GM19438 (cell line): ENCODE measurements at regions not wholly inside any gene's neighbourhood (a gene's known extent, or its start where the extent isn't known, plus 50 kb on each side); places are given as distances from the start of the nearest gene placed in this dataset.

Experiments used
- ATAC-seq: cut with Tn5 transposase; IDR thresholded peaks from one replicate; pipeline ENCODE4 v1.9.1; 2021; ENCODE audit warnings: low read depth; ENCODE audit not compliant: unreplicated experiment

DNA sequence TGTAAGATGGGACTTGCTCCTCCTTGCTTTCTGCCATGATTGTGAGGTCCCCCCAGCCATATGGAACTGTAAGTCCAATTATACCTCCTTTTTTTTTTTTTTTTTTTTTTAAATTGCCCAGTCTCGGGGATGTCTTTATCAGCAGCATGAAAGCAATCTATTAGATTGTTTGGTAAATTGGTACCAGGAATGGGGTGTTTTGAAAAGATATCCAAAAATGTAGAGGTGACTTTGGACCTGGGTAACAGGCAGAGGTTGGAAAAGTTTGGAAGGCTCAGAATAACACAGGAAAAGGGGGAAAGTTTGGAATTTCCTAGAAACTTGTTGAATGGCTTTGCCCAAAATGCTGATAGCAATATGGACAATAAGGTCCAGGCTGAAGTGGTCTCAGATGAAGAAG is 545.8 kb upstream of the ALCAM start:
- ATAC-seq: no peak

DNA sequence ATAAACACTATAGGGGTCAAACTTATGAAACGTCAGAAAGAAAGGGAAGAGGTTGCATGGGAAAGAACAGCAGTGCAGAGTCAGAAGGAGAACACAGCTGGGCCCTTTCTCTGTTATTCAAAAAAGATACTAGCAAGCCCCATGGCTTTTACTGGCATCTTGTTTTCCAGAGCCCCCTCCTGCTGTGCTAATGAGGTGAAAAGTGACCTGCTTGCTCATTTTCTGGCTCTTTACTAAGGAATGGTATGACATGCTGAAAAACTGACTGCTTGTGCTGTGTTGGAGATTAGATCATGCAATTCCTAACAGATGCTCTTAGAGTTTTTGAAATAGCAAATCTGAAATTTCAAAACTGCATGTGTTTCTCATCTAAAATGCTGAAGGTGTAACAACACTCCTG is 541.6 kb upstream of the ALCAM start:
- ATAC-seq: no peak

DNA sequence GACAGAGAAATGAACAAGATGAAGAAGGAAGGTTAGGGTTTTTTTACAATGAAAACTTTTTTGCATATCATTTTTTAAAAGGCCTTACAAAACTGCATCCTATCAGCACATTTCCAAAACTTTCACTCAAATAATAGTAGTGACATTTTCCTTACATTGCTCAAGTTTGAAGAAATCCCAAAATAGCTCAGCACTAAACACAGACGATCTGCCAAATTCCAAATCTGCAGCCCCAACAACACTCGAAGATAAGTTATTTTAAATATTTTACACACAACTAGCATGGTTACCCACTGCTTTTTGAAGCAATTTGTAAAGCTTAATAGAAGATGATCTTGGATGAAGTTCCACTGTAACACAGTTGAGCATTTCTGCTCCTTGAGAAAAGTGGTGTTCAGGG is 535.6 kb upstream of the ALCAM start:
- no peak for ATAC-seq

DNA sequence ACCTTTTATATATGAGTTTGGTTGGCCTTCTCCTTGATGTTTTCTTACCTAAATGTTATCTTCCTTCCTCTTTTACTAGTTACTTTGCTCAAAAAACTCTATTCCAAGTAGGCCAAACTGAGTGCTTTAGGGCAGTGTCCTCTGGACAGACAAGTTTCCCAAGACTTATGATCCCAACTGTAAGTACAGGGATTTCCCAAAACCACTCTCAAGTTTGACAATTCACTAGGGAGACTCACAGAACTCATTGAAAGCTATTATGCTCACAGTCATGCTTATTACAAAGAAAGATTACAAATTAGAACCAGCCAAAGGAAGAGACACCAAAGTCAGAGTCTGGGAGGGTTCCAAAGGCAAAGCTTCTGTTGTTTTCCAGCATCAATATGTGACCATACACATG is 534.2 kb upstream of the ALCAM start:
- no peak for ATAC-seq

DNA sequence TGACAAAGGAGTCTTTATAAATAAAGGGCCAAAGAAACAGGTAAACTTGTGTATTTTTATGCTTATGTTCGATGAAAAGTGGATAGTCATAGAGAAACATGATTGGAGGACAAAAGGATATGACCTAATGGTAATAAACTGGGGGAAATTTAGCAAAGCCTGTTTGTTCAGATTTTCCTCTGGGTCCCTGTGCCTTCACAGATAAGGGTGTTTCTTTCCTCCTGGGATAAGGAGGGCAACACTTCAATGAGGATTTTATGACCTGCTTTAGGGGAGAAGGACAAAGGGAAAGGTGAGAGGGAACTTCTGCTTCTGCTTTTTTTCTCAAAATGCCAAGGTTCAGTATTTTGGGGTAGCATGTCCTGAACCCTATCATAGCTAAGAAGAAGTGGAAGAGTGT is 531.3 kb upstream of the ALCAM start:
- ATAC-seq: no peak

DNA sequence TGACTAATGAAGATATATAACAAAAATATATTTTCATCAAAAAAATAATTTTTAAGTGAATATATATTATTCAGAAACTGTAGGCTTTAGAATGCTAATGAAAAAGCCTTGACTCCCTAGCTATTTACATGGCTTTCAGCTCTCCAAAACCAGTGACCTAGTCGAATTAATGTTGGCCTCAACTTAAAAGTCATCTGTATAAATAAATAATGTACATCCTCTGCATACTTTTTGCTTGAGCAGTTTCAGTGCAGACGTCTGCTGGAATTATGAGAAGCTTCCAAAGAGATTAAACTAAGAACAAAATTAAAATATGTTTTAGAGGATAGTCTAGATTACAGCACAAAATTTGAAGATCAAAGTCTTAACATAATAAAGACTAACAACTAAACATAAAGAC is 520.4 kb upstream of the ALCAM start:
- no peak for ATAC-seq

DNA sequence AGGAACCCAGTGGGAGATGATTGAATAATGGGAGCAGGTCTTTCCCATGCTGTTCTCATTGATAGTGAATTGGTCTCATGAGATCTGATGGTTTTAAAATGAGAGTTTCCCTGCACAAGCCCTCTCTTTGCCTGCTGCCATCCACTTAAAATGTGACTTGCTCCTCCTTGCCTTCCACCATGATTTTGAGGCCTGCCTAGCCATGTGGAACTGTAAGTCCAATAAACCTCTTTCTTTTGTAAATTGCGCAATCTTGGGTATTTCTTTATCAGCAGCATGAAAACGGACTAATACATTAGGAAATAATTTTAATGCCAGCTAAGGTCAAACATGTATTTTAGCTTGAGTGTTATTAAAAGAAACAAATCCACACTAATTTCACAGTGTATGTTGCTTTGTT is 517.6 kb upstream of the ALCAM start:
- ATAC-seq: no peak

DNA sequence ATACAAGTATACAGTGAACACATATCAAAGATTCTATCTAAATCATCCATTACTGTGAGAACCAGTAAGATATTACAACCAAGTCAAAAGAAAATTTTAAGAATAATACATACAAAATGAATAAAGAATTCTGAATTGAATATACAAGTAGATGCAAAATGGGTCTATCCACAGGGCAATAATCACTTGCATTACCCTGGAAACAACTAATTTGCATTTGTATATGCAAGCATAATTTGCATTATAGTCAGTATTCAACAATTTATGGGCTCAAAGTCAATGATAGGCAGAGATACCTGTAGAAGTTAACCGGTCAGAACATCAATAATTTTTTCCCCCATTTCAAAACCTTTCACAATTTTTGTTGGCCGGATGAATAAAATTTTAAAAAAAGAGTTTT is 512.2 kb upstream of the ALCAM start:
- ATAC-seq: no peak

DNA sequence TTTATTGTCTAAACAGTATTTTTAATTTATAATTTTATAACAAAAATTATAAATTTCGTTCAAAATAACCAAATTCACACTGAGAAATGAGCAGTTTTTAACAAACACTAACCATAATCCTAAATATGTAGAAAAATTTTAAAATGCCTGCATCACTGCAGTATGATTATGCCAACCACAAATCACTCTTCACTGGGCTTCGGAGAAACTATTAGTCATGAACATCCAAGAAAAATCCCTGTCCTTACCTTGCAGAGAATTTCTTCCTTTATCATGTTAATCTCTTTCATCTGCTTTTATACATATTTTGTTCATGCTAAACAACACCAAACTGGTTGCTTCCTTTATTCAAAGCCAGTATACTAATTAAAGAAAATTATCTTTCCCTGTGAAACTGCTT is 511.0 kb upstream of the ALCAM start:
- no peak for ATAC-seq

DNA sequence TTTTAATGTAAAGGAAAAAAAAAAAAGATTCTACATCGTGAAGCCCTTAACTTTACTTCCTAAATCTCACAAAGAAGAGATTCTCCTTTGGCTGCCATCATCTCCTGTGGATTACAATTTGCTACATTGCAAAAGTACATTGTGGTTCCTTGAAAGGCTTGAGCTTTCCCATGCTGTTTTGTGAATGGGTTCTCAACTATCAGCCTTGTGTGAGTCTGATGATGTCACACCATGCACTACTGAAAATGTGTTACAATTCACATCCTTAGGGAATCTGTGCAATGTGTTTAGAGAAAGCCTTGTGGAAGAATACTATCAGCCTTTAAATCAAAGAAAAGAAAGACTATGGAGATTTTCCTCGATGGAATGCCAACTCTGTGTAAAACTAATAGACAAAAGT is 510.0 kb upstream of the ALCAM start:
- no peak for ATAC-seq

DNA sequence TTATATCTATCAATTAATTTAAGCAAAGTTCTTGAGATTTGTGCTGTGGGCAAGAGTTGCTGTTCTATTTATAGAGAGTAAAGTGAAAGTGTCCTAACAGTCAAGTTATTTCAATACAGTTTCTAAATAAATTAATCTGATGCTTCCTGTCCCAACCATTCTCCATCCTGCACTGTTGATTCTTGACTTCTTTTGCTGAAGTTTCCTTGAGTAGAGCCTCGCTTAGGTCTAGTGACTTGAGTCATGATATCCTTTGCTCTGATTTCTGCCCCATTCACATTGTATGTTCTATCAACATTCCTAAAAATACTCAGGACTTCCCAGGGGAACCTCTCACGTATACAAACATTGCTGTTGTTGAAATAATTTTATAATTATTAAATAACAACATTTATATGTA is 498.4 kb upstream of the ALCAM start:
- ATAC-seq: no peak

DNA sequence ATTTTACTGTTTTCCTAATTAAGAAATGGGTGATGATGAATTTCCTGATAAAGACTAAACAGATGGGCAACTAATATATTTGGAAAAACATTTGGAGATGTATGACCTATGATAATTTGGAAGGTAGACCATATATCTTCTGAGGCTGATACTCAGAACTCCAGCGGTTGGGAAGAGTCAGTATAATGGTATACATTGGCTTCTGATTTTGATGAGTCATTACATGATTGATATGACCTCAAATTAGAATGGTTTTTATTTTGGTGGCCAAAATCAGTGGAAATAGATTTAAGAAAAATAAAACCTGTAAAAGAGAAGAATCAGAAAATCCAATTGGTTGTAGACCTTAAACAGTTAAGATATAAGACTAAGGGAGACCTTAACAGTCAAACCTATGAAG is 496.4 kb upstream of the ALCAM start:
- ATAC-seq: no peak

DNA sequence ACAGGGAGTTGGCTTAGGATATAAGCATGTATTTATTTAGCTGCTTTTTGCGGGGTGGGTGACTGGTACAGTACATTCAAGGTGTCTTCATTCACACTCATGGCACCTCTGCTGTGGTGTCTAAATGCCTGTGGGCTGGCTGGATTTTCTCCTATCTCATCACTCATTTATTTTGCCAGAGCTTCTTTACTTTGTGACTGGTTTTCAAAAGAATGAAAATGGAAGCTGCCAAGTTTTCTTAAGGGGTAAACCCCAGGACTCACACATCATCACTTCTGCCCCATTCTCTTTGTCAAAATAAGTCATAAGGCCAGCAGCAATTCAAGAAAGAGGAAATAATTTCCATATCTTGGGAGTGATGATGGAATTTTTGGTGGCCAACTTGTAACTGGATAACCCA is 493.4 kb upstream of the ALCAM start:
- ATAC-seq: no peak

DNA sequence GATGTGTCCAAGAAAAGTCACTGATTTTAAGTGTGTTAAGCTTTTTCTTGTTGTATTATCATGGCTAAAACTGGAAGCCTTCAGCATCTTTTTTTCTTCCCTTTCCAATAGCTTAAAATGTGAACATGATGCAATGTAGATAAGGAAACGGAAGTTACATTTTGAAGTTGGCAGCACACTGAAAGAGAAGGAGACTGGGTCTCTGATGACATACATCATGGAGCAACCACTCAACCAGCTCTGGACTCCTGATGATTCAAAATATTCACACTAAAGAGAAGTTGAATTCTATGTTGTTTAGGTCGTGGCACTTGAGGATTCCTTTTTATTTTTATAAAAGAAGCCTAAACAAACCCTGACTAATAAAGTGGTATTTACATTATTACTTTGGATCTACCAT is 488.3 kb upstream of the ALCAM start:
- ATAC-seq: no peak

DNA sequence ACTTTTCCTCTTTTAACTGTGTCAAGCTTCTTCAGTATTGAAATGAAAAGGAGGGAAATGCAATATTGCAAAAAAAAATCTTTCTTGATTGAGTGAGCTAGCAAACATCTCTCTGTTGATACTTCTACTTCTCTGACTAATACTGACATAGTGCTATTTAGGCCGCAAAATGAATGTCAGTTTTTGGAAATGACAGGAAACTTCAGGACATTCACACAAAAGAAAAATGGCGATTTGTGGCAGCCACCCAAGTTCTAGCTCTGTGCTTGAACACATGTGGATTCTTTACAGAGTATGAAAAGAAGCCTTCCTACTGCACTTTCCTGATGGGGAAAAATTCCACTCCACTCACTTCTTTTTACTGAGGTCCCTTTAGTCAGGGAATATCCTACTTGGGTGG is 486.8 kb upstream of the ALCAM start:
- no peak for ATAC-seq

DNA sequence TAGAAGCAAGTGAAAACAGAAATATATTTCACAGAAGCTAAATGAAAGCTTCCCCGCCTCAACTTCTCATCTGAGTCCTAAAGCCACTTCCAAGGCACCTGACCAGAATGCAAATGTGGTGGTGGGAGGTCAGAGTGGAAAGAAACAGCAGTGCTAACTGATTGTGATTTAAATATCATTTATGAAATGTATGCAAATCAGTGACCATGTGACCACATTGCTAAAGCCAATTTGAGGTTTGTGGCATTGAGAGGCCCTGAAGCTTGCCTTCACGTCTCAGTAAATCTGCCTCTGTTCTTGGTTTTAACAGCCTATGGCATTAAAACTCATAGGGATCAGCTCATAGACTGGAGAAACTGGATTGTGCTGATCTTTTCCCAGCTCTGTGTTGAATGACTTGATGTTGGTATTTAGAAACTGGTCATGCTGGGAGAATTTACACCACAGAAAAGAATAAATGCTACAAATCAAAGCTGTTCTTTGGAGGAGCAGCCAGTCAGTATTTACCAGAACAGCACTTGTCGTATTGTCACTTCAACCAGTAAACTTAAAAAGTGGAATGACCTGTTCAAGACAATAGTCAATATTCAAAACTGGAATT is 481.4 kb upstream of the ALCAM start:
- no peak for ATAC-seq

DNA sequence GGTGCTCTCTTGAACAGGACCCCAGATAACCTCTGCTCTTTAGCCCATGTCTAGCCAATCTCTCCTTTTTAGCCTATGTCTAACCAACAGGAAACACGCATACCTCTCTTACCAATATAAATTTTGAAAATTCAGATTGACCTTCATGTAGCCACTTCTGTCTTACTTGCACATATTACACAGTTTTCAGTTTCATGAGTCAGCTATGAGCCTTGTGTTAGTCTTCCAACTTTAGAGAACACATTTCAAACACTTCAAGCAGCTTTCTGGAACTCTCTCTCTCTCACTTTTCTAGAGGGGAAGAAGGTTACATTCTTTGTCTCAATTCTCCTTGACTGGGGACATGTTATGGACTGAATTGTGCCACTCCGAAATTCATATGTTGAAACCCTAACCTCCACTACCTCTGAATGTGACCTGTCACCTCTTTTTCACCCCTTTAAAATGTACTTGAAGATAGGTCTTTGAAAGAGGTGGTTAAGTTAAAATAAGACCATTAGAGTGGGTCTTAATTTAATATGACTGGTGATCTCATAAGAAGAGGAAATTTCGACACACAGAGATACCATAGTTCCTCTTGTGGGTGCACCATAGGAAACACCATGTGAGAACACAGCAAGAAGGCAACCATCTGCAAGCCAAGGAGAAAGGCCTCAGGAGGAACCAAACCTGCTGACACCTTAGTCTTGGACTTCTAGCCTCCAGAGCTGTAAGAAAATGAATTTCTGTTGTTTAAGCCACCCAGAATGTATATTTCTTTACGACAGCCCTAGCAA is 480.3 kb upstream of the ALCAM start:
- no peak for ATAC-seq

DNA sequence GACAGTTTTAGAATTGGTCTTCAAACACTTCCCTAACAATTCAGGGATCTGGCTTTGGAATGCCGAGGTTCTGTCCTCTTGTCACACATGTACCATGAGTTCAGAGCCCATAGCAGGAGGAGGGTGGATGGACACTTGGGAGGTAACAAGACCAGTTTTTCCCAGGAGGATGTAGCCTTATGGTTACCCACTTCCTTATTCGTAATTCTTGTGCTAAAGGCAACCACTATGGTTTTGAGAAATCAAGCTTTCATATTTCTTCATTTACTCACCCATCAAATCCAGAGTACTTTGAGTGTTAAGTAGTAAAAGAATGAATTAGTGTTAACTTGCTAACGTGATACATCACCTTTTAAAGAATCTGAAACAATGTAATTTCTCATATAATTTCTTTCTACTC is 479.6 kb upstream of the ALCAM start:
- ATAC-seq: no peak

DNA sequence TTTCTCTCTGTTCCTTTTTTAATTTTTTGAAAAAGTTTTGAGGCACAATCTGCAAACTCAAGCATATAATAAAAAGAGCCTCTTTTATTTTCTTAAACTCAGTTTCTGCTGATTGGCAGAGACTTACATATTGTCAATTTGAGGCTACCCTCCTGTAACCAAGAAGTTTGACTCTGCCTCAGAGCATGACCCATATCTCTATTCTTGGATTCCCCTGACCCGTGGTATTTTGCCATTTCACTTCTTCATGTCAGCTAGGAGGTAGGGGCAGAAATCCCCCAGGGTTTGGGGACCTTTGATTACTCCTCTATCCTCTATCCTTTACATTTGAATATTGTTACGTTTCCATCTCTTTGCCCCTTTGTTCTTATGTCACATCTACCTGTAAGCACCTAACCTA is 479.1 kb upstream of the ALCAM start:
- ATAC-seq: no peak

DNA sequence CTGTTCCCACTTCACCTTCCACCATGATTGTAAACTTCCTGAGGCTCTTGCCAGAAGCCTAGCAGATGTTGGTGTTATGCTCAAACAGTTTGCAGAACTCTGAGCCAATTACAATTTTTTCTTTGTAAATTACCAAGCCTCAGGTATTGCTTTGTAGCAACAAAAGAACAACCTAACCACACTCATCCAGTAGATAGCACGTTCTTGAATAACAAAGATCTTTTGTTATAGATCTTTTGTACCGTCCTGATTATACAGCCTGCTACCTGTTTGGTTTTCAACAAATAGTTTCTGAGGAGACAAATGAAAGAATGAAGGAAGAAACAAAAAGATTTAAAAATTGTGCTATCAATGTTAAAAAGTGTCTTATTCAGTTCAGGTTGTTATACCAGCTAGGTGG is 474.7 kb upstream of the ALCAM start:
- ATAC-seq: no peak

DNA sequence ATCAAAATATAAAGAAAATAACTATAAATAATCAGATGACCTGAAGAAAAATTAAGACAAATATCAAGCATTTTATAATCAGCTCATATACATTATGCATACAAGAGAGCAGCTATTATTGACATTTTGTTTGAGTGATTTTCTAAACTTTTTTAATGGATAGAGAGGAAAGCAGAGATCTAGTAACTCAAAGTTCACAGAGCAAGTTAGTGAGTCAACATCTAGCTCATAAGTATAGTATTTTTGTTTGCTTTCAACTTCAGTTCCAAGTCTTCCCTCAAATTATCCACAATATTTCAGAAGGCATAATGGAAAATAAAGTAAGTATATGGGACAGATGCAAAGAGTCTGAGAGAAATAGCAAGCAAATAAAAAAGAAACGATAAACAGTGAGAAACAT is 470.1 kb upstream of the ALCAM start:
- no peak for ATAC-seq

DNA sequence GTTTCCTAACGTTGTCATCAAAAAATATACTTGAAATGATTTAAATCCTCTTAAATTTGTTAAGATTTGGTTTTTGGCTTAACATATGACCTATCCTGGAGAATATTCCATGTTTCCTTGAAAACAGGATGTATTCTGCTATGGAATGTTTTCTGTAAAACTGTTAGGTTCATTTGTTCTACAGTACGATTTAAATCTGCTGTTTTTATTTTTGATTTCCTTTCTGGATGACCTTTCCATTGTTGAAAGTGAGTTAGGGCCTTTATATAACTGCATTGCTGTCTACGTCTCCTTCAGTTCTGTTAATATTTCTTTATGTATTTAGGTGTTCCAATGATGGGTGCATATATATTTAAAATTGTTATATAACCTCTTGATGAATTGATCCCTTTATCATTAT is 465.3 kb upstream of the ALCAM start:
- no peak for ATAC-seq

DNA sequence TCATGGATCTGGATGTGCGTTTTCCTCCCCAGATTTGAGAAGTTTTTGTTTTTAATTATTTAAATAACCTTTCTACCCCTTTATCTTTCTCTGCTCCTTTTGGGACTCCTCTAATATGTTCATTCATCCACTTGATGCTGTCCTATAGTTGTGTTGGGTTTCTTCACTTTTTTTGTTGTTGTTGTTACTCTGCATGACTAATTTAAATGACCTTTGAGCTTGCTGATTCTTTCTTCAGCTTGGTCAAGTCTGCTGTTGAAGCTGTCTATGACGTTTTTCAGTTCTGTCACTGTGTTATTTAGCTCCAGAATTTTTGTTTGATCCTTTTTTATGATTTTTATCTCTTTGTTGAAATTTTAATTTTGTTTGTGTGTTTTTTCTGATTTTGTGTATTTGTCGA is 463.6 kb upstream of the ALCAM start:
- ATAC-seq: no peak
